ENCODE measurements at regions not wholly inside any gene's neighbourhood (a gene's known extent, or its start where the extent isn't known, plus 50 kb on each side); places are given as distances from the start of the nearest gene placed in this dataset.

DNA sequence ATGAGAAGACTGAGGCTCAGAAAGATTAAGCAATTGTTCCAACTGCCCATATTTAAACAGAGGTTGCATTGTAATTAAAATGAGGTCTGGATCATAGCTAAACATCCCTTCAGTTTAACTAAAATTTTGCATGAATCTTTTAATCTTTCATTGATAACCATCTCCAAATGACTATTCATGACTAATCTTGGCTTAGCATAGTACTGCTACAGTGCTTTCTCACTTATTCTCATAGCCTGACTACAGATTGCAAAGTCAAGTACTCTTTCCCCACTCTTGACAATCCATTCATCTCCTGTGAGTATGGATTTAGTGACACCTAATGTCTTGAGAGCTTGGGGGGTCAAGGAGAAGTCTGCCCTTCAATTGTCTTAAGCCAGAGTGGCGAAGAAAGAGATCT lies 258.4 kb downstream of the RFC3 start:
- no peaks in the 10 kb centered on the region for H3K27me3 ChIP-seq (replicated peaks; ENCODE audit: control insufficient read depth, insufficient read depth, low read length)
- H3K36me3 ChIP-seq (ENCODE audit: control insufficient read depth, insufficient read depth, low read length): no peaks in the 10 kb centered on the region
- H3K4me3 ChIP-seq (replicated peaks; ENCODE audit: low read depth, low read length): no peak overlapping the region
- no peak for TF ChIP-seq CTCF (IDR thresholded peaks at IDR 0.05; ENCODE audit: insufficient read depth, low read length, poor library complexity, severe bottlenecking)
- no peak for DNase-seq (ENCODE audit: extremely low read depth, insufficient read length)

DNA sequence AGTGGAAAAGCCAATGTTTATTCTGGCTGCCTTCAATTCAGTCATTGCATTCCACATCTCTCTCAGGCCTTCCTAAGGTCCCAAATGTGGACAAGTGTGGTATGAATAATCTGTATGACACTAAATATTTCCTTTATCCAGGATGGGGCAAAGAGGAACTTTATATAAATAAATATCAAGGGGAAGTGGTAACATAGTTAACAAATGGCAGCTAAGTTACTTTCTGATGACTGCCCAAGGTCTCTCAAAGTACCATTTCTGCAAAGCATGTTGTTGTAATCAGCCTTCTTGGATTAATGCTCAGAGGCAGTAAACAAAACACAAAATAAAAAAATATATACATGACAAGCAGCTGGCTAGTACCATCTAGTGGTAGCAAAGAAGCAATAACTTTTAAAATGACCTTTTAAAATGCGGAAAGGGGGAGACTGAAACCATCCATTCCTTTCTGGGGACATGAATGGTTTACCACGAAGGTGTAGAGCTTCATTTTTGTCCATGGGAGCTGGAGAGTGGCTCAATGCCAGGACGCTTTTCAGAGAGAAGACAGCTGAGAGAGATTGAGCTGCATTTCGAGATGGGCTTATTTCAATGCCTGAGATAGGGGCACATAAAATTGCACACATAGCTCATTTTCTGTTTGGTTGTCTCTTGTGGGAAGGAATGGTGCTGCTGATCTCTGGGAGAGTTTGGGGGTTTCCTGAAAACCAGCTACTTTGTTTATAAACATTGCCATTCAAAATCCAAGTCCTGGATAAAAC lies 259.2 kb downstream of the RFC3 start:
- no peaks in the 10 kb centered on the region for H3K36me3 ChIP-seq (ENCODE audit: control insufficient read depth, insufficient read depth, low read length)
- H3K27me3 ChIP-seq (replicated peaks; ENCODE audit: control insufficient read depth, insufficient read depth, low read length): no peaks in the 10 kb centered on the region
- TF ChIP-seq CTCF (IDR thresholded peaks at IDR 0.05; ENCODE audit: insufficient read depth, low read length, poor library complexity, severe bottlenecking): peak; percentile 59
- no peak overlapping the region for H3K4me3 ChIP-seq (replicated peaks; ENCODE audit: low read depth, low read length)
- no peak for DNase-seq (ENCODE audit: extremely low read depth, insufficient read length)

- Histone ChIP-seq H3K4me3 (replicated peaks; ENCODE audit: low read depth, low read length) (no peak overlapping the region), H3K27me3 (replicated peaks; ENCODE audit: control insufficient read depth, insufficient read depth, low read length) (no peaks in the 10 kb centered on the region), H3K36me3 (ENCODE audit: control insufficient read depth, insufficient read depth, low read length) (no peaks in the 10 kb centered on the region)
- DNase-seq (ENCODE audit: extremely low read depth, insufficient read length): no peak
- no peak for TF ChIP-seq CTCF (IDR thresholded peaks at IDR 0.05; ENCODE audit: insufficient read depth, low read length, poor library complexity, severe bottlenecking)
Measured at GRCh38 chr13:34078334-34078999, 260.5 kb downstream of the RFC3 start.

- TF ChIP-seq CTCF (IDR thresholded peaks at IDR 0.05; ENCODE audit: insufficient read depth, low read length, poor library complexity, severe bottlenecking): no peak
- Histone ChIP-seq H3K27me3 (replicated peaks; ENCODE audit: control insufficient read depth, insufficient read depth, low read length) (no peaks in the 10 kb centered on the region), H3K36me3 (ENCODE audit: control insufficient read depth, insufficient read depth, low read length) (no peaks in the 10 kb centered on the region), H3K4me3 (replicated peaks; ENCODE audit: low read depth, low read length) (no peak overlapping the region)
- no peak for DNase-seq (ENCODE audit: extremely low read depth, insufficient read length)
Measured at GRCh38 chr13:34085204-34085603, 267.3 kb downstream of the RFC3 start.

DNA sequence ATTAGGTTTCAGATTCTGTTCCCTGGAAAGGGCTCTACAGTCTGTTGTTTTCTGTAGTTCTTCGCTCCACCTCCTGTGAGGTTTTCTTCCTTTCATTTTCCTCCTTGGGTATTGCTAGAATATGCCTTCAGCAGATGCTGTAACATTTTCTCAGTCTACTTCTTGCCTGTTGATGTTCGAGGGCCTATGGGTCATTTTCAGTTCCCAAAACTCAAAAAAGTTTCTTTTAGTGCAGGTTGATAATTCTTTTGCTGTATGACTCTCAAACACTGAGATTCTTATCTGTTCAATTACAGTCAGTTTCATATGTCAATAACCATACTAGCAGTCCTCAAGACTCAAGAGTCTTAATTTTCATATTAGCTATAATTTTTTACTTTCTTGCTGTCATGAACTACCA lies 268.3 kb downstream of the RFC3 start:
- no peak overlapping the region for H3K4me3 ChIP-seq (replicated peaks; ENCODE audit: low read depth, low read length)
- H3K27me3 ChIP-seq (replicated peaks; ENCODE audit: control insufficient read depth, insufficient read depth, low read length): no peaks in the 10 kb centered on the region
- TF ChIP-seq CTCF (IDR thresholded peaks at IDR 0.05; ENCODE audit: insufficient read depth, low read length, poor library complexity, severe bottlenecking): no peak
- no peak for DNase-seq (ENCODE audit: extremely low read depth, insufficient read length)
- H3K36me3 ChIP-seq (ENCODE audit: control insufficient read depth, insufficient read depth, low read length): no peaks in the 10 kb centered on the region
